Lower leg skin (tissue), 3 donors: ENCODE measurements at regions not wholly inside any gene's neighbourhood (a gene's known extent, or its start where the extent isn't known, plus 50 kb on each side); places are given as distances from the start of the nearest gene placed in this dataset.

Experiments used
- CTCF ChIP-seq, 3 donors: fragments of 450-650 bp; IDR thresholded peaks; one replicate each; pipeline ENCODE4 v1.5.1; 2016; ENCODE audit warnings: antibody characterized with exemption in 3 of 3, mild to moderate bottlenecking in 3 of 3, moderate library complexity in 2 of 3
- POLR2A ChIP-seq, 2 donors: fragments of 450-650 bp; IDR thresholded peaks; one replicate each; pipeline ENCODE4 v1.6.1; 2016 to 2017; ENCODE audit warnings: antibody characterized with exemption in 2 of 2, mild to moderate bottlenecking in 1 of 2, moderate library complexity in 1 of 2

GRCh38 chr20:2227861-2228260 is 67.9 kb upstream of the TGM3 start:
- no peak for TF ChIP-seq POLR2A (IDR thresholded peaks at IDR 0.05)
- no peak for TF ChIP-seq CTCF (IDR thresholded peaks at IDR 0.05)
